VCaP (cell line): ENCODE measurements at regions not wholly inside any gene's neighbourhood (a gene's known extent, or its start where the extent isn't known, plus 50 kb on each side); places are given as distances from the start of the nearest gene placed in this dataset.

Experiments
- H3K27ac ChIP-seq: fragments of 450-650 bp; 2 replicates; pipeline ENCODE4 v1.5.1; 2017
- TF ChIP-seq, protein P1 (sequence below): fragments of 450-650 bp; conservative IDR thresholded peaks from 2 replicates; pipeline ENCODE4 v1.5.1; 2017; ENCODE audit warnings: mild to moderate bottlenecking, moderate library complexity

DNA sequence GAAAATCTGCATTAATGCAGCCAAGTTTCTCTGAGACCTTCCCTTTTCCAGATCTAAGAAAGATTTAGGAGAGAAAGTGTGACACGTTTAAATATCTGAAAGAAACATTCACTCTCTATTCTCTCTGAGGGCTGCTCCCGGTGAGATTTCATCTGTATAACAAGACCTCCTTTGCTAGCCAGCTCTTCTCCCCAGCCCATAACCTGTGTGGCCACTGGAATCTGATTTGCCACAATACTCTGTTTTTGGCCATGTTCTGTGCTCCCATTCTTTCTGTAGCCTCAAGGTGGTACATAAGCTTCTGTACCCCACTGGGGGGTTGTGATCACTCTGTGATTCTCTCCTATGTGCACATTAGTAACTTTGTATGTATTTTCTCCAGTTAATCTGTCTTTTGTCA, 291.0 kb upstream of the SEMA6A start:
- H3K27ac ChIP-seq, result no peak overlapping the region
- TF ChIP-seq, protein P1, sequence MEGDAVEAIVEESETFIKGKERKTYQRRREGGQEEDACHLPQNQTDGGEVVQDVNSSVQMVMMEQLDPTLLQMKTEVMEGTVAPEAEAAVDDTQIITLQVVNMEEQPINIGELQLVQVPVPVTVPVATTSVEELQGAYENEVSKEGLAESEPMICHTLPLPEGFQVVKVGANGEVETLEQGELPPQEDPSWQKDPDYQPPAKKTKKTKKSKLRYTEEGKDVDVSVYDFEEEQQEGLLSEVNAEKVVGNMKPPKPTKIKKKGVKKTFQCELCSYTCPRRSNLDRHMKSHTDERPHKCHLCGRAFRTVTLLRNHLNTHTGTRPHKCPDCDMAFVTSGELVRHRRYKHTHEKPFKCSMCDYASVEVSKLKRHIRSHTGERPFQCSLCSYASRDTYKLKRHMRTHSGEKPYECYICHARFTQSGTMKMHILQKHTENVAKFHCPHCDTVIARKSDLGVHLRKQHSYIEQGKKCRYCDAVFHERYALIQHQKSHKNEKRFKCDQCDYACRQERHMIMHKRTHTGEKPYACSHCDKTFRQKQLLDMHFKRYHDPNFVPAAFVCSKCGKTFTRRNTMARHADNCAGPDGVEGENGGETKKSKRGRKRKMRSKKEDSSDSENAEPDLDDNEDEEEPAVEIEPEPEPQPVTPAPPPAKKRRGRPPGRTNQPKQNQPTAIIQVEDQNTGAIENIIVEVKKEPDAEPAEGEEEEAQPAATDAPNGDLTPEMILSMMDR, result no peak

DNA sequence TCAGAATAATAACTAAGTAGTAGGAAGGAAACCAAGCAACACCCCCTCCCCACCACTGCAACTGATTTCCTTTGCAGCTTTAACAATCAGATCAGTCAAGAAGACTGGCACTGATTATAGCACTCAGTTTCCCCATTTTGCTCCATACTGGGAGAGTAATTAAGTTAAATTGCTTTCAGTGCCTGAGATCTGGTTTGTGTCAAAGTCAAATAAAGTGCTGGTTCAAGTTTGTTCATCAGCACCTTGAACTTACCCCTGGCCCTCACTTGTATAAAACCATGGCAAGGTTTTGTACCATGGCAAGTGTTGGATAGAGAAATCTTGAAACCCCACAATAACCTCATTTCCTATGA, 290.2 kb upstream of the SEMA6A start:
- TF ChIP-seq, protein P1, result no peak
- no peak overlapping the region; the same call in 1 of the 2 replicates for H3K27ac ChIP-seq

DNA sequence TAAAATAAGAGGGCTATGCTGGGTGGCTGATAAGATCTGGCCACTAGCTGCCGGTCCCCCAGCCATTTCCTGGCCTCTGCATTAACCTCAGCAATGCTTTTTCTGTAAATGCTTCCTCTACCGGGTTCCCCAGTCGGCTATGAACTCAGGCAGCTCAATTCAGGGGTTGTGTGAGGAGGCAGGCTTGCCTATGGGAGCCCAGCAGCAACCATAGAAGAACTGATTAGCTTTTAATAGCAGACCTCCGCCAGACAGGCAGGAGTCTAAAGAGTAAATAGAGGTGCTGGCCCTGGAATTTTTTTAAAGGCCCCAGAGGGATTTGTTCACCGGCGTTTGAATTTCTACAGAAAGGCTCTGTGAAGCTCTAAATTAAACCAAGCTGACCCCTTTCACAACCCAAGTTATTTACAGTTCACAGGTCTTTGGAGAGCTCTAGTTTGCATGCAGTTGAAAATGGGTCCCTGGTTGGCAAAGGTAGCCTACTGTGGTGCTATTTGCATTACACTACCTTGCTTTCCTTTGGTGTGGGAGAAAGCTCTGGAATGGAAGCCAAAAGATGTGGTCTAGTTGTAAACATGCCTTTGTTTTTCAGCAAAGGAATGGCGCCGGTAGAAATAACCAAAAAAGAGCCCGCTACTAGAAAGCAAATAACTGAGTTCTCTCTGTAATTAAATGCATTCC, 289.7 kb upstream of the SEMA6A start:
- TF ChIP-seq, protein P1, result no peak

DNA sequence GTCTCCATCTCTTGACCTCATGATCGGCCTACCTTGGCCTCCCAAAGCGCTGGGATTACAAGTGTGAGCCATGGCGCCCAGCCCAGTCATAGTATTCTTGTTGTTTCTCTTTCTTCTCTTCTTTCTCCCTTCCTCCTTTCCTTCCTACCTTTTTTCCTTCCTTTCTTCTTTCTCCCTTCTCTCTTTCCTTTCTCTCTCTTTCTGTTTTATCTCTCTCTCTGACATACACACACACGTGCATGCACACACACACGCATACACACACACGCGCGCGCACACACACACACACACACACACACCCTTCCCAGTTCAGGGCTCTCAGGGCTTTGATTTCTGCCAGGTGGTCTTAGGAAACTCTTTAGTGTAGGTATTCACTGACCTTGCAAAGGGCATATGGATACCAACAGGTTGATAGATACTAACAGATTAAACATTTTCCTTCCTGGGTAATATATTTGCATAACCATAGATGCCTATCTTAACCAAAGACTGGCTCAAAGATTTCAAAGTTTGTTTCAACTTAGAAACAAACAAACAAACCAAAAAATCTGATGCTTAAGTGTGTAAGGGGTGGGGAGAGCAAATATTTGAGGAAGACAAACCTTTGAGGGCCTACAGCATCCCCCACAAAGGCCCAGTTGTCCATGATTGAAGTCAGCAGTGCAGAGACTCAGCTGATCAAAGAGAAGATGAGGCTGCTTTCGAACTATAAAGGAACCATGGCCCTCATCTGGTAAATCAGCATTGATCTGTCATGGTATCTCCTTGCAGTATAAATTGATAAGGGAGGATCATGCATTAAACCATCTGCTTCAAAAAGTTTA, 288.2 kb upstream of the SEMA6A start:
- H3K27ac ChIP-seq, result no peak overlapping the region
- TF ChIP-seq, protein P1, result no peak

More for the DNA sequence above, 289.7 kb upstream of the SEMA6A start:
- peak overlapping the region; percentile 18; the same call in 1 of the 2 replicates for H3K27ac ChIP-seq

DNA sequence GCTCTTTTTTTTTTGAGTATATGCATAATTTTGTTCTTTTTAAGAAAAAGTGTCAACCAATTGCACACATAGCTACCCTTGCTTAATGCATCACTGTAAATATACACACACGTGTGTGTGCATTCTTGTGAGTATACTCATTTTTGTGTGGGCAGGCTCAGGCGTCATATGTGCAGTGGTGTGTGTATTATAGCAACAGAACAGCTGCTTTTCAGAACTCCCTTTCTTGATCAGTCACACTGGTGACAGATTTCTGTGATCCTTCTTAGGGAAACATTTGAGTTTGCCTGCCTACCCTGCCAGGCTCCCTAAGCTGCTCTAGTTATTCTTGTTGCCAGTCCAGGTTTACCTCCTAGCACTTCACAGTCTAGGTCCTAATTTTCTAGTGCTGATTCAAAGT, 287.0 kb upstream of the SEMA6A start:
- no peak overlapping the region for H3K27ac ChIP-seq
- TF ChIP-seq, protein P1, result no peak

DNA sequence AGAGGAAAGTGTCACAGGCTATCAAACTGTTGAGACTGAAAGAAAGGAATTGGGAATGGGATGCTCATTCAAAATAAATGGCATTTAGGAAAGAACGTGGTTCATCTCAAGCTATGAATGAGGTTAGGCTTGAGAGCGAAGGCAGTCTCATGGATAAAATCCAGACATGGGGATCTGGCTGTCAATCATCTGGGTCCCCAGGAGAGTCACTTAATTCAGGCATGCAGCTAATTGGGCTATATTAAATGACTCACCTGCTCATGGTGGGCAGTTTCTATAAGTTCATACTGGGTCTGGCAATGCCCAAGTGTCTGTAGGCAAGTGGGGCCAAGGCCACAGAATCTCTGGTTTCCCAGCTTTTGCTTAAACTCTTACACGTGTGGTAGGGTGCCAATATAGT, 286.5 kb upstream of the SEMA6A start:
- TF ChIP-seq, protein P1, result no peak
- H3K27ac ChIP-seq, result no peak overlapping the region

DNA sequence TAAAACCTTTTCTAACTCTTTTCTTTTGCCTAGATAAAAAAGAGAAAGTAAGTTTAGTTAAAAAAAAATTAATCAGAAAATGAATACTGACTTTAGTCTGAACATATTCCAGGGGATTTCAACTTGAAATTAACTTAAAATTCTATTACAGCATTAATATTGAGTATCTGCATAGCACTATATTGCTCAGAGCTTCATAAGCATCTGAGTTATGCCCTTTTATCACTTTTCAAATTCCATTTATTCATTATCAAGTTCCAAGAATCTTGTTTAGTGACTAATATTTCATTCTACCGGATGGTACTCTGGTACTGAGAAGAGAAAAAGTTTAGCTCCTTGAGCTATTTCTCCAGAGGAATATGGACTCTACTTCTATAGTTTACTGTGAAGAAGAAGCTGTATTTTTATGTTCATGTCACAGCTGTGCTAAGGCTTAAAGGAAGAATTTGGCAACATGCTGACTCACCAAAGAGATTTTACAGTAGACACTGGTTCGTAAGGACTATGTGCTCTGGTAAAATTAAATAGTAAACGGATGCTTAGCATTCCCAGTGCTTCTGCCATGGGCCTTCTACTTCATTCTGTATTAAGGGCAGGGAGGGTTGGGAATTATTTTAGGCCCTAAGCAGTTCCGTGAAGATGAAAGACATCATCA, 285.2 kb upstream of the SEMA6A start:
- TF ChIP-seq, protein P1, result no peak
- no peak overlapping the region for H3K27ac ChIP-seq
